ENCODE measurements at regions not wholly inside any gene's neighbourhood (a gene's known extent, or its start where the extent isn't known, plus 50 kb on each side); places are given as distances from the start of the nearest gene placed in this dataset.

- DNase-seq, result no peak
Measured at GRCh38 chr18:46350598-46351159, 246.5 kb downstream of the HAUS1 start.

- DNase-seq, result no peak
Measured at GRCh38 chr18:46352520-46353250, 248.5 kb downstream of the HAUS1 start.

GRCh38 chr18:46353460-46353859 is 249.3 kb downstream of the HAUS1 start:
- no peak for DNase-seq

GRCh38 chr18:46356278-46357033 is 252.3 kb downstream of the HAUS1 start:
- no peak for DNase-seq

- DNase-seq, result no peak
Measured at GRCh38 chr18:46360102-46360699, 256.0 kb downstream of the HAUS1 start.

GRCh38 chr18:46360866-46361265 is 256.7 kb downstream of the HAUS1 start:
- no peak for DNase-seq

GRCh38 chr18:46362533-46362932 is 258.3 kb downstream of the HAUS1 start:
- no peak for DNase-seq

- no peak for DNase-seq
Measured at GRCh38 chr18:46364048-46364447, 259.9 kb downstream of the HAUS1 start.

- no peak for DNase-seq
Measured at GRCh38 chr18:46366201-46366600, 262.0 kb downstream of the HAUS1 start.

- DNase-seq, result no peak
Measured at GRCh38 chr18:46366751-46367376, 262.7 kb downstream of the HAUS1 start.

- DNase-seq, result no peak
Measured at GRCh38 chr18:46369323-46369722, 265.1 kb downstream of the HAUS1 start.

- no peak for DNase-seq
Measured at GRCh38 chr18:46370898-46371297, 266.7 kb downstream of the HAUS1 start.

- no peak for DNase-seq
Measured at GRCh38 chr18:46372670-46373069, 268.5 kb downstream of the HAUS1 start.

- DNase-seq, result no peak
Measured at GRCh38 chr18:46373131-46373530, 268.9 kb downstream of the HAUS1 start.

- no peak for DNase-seq
Measured at GRCh38 chr18:46373791-46374190, 269.6 kb downstream of the HAUS1 start.

GRCh38 chr18:46374850-46375249 is 270.7 kb downstream of the HAUS1 start:
- no peak for DNase-seq

- no peak for DNase-seq
Measured at GRCh38 chr18:46377557-46377956, 273.4 kb downstream of the HAUS1 start.

GRCh38 chr18:46378126-46378863 is 274.1 kb downstream of the HAUS1 start:
- DNase-seq, result no peak

- DNase-seq, result no peak
Measured at GRCh38 chr18:46378864-46379207, 274.7 kb downstream of the HAUS1 start.

- DNase-seq, result no peak
Measured at GRCh38 chr18:46379323-46379950, 275.3 kb downstream of the HAUS1 start.

- DNase-seq, result no peak
Measured at GRCh38 chr18:46385124-46385523, 271.9 kb downstream of the LOXHD1 start.

GRCh38 chr18:46386788-46387187 is 270.2 kb downstream of the LOXHD1 start:
- DNase-seq, result no peak

All from activated CD8-positive, alpha-beta memory T cell treated with anti-CD3 and anti-CD28 coated beads, Interleukin-2, amount 50 U/mL, for 4 hours (primary cell).